ENCODE measurements at regions not wholly inside any gene's neighbourhood (a gene's known extent, or its start where the extent isn't known, plus 50 kb on each side); places are given as distances from the start of the nearest gene placed in this dataset.

DNA sequence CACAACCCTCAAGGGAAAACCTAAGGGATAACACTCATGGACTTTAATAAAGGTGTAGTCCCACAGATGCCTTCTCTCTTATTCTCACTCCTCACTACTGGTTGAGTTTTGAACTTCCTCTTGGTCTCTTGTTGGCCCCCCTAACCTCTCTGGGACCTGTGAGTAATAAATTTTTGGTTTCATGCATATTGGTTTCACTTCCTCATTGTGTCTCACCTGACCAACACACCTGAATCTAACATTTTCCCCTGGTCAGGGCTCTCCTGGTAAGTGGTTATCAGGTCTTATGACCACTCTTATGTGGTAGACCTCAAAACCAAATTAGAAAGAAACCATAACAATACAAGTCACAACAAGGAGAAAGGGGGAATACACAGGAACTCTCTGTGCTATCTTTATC is 60.5 kb upstream of the PRMT6 start:
- no peak for FAIRE-seq

DNA sequence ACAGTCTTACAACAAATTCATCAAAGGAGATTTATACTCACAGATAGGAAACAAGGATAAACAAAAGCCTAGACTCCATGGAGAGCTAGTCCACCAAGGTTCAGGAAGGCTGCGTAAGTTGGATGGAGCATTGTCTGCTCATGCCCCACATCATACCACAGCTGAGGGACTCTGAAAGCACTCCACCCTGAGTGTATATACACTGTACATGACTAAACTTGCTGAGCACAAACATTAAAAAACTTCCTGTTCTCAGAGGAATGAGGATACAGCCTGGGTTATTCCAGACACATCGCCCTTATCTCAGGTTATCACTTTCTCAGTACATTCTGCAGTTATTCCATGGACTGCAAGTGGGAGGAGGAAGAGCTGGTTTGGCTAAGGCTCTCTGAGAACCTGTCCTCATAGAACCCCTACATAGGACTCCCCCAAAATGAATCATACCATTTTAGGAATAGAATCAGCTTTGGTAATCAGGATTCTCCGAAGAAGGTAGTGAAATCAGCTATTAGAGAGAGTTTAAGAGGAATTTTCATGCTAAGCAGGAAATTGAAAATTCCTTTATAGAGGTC is 58.0 kb upstream of the PRMT6 start:
- FAIRE-seq = no peak

More for the DNA sequence above, 60.5 kb upstream of the PRMT6 start:
- no peak for DNase-seq (ENCODE audit: low spot score)

DNA sequence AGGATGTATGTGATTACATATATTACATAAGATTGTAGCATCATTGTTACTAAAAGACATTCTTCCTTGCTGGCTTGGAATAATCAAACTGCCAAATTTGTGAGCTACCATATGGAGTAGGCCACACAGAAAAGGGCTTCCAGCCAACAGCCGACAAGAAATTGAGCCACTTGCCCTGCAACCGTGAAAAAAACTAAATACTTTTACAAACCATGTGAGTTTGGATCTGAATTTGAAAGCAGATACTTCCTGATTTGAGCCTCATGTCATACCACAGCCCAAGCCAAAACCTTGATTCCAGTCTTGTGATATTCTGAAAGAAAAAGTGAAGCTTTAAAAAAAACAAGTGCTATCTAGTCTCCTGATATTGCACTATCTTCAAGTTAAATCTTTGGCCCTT is 55.6 kb upstream of the PRMT6 start:
- DNase-seq (ENCODE audit: low spot score) (no peak), FAIRE-seq (no peak)

More for the DNA sequence above, 58.0 kb upstream of the PRMT6 start:
- no peak for DNase-seq (ENCODE audit: low spot score)

DNA sequence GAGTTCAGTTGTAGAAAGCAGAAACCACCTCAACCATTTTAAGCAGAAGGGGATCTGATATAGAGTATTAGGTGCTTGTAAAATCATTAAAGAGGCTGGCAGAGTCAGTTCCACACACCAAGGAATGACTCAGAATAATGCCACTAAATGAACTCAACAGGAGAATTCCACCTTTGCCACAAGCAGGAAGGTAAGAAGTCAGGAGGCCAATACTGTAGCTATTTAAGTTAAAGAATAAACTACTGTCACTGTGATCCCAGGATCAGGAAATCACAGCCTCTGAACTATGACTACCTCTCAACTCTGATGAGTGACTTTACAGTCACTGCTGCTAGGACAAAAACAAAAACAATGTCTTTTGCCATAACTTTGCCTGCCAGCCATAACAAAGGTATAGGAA is 52.5 kb upstream of the PRMT6 start:
- FAIRE-seq (no peak), DNase-seq (ENCODE audit: low spot score) (no peak)

DNA sequence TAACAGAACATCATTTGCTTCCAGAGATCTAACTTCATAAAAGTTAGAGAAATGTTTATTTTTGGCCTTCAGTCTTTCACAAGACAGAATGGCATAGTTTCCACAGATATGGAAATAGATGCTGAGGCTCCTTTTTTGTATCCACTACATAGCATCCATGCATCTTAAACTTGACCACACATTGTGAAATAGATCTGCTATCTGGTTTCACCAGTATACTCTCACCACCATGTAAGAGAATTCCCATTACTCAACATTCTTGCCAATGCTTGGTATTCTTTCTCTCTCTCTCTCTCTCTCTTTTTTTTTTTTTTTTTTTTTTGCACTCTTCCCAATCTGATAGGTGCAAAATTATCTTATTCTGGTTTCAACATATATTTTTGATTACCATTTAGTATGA is 52.1 kb upstream of the PRMT6 start:
- DNase-seq (ENCODE audit: low spot score) (no peak), FAIRE-seq (no peak)

Data from urothelium cell line (cell line).